GM10266 (cell line): ENCODE measurements at regions not wholly inside any gene's neighbourhood (a gene's known extent, or its start where the extent isn't known, plus 50 kb on each side); places are given as distances from the start of the nearest gene placed in this dataset.

Source experiments
- DNase-seq: peaks from one replicate; pipeline ENCODE4 v3.0.0; 2012; ENCODE audit errors: extremely low spot score
- CTCF ChIP-seq: IDR thresholded peaks from 2 replicates; pipeline ENCODE4 v1.5.1; 2012; ENCODE audit warnings: mild to moderate bottlenecking, low read depth; ENCODE audit not compliant: control insufficient read depth, insufficient read depth; ENCODE audit errors: missing control alignments

DNA sequence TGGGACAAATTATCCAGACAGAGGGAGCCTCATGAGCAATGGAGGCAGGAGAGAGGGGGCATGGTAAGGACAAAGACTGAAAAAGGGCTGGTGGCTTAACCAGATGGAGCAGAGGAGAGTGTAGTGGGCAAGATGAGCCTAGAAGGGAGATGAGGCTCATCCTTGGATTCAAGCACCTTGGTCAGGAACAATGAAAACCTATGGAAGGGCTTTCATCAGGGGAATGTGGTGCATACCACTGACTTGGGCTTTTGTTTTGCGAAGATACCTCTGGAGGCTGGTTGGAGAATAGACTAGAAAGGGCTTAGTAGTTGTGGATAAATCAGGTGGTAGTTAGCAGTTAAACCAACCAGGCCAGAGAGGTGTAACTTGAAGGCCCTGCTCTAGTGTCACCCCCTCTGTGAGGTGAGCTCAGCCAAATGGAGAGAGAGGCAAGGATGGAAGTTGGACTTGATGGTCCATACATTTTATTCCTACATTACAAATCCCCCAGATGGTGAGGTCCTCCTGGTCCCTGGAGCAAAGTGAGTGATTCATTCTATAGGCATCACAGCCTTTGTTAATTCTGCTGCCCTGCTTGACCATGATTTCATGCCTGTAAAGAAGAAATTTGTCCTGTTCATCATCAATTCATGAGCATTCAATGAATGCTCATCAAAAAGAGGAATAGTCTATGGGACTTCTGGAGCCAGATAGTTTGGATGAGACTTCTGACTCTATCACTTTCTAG lies 264.8 kb upstream of the IGFBP7 start:
- DNase-seq, result no peak
- TF ChIP-seq CTCF, result no peak

DNA sequence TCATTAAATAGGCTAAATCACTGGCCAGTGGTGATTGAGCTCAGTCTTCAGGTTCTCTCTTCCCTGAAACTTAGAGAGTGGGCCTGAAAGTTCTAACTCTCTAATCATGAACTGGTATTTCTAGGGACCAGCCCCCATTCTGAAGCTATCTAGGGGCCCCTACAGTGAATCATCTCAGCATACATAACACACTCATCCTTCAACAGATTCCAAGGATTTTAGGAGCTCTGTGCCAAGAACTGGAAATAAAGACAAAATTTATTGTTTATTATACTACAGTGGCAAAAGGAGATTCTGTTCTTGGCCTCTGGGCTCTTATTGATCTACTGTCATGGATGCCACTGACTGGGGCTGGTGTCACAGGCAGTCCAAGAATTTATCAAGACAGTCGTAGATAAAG lies 263.8 kb upstream of the IGFBP7 start:
- TF ChIP-seq CTCF, result no peak
- no peak for DNase-seq

- TF ChIP-seq CTCF, result no peak
- DNase-seq, result no peak
Measured at GRCh38 chr4:57371671-57372070, 261.5 kb upstream of the IGFBP7 start.

DNA sequence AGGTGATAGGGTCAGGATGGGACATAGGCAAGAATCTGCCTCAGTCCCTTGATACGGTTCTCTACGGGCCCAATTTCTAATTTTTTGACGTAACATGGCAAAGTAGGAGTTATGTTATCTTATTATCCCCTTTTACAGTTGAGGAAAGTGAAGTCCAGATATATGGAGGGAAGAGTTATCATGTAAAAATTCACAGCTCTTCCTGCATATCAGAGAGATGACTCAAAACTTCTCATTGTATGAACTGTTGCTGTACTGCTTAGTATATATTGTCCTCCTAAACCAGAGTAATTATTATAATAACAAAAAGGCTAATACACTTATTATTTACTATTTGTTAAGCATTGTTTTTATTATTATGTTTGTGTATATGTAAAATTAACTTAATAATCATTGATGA lies 260.5 kb upstream of the IGFBP7 start:
- DNase-seq, result no peak
- no peak for TF ChIP-seq CTCF

- DNase-seq, result no peak
- no peak for TF ChIP-seq CTCF
Measured at GRCh38 chr4:57369446-57369845, 259.3 kb upstream of the IGFBP7 start.

DNA sequence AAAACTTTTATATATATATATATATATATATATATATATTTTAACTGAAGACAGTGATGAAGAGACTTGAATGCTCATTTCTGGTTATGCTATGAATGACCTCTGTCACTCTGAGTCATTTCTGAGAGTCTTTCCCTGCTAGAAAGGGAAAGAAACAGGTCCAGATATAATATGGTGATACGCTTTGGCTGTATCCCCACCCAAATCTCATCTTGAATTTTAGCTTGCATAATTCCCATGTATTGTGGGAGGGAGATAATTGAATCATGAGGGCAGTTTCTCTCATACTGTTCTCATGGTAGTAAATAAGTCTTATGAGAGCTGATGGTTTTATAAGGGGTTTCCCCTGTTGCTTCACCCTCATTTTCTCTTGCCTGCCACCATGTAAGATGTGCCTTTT lies 254.1 kb upstream of the IGFBP7 start:
- TF ChIP-seq CTCF, result no peak
- no peak for DNase-seq

- no peak for TF ChIP-seq CTCF
- DNase-seq, result no peak
Measured at GRCh38 chr4:57363346-57363745, 253.2 kb upstream of the IGFBP7 start.
